GM23338 (cell line): ENCODE measurements at regions not wholly inside any gene's neighbourhood (a gene's known extent, or its start where the extent isn't known, plus 50 kb on each side); places are given as distances from the start of the nearest gene placed in this dataset.
A peak's percentile ranks its signal among the peaks of the same experiment; 100 is the strongest.

Experiments used
- ATAC-seq: fragments of 200-7000 bp; cut with Tn5 transposase; 3 replicates; pipeline ENCODE4 v1.9.1; 2020
- DNase-seq: peaks from one replicate; pipeline ENCODE4 v3.0.0-alpha.2; 2015; ENCODE audit warnings: low spot score
- H2AFZ ChIP-seq: fragments of 200-600 bp; sonication (generic); 2 replicates; pipeline ENCODE4 v1.8.0; 2016; ENCODE audit warnings: antibody characterized with exemption, mild to moderate bottlenecking, moderate library complexity
- H3F3A ChIP-seq: fragments of 200-600 bp; sonication (generic); replicated peaks from 2 replicates; pipeline ENCODE4 v1.8.0; 2017; ENCODE audit warnings: antibody characterized with exemption, mixed run types, low read depth
- H3K27ac ChIP-seq: fragments of 200-600 bp; sonication (generic); 2 replicates; pipeline ENCODE4 v1.6.1; 2016; ENCODE audit warnings: low read depth
- H3K27me3 ChIP-seq: fragments of 200-600 bp; sonication (generic); 2 replicates; pipeline ENCODE4 v1.8.0; 2016; ENCODE audit warnings: mild to moderate bottlenecking, mixed run types, moderate library complexity; ENCODE audit not compliant: insufficient read depth
- H3K36me3 ChIP-seq: fragments of 200-600 bp; sonication (generic); 2 replicates; pipeline ENCODE4 v1.8.0; 2016; ENCODE audit warnings: mild to moderate bottlenecking; ENCODE audit not compliant: insufficient read depth
- H3K4me1 ChIP-seq: fragments of 200-600 bp; sonication (generic); 2 replicates; pipeline ENCODE4 v1.8.0; 2016; ENCODE audit warnings: mild to moderate bottlenecking, moderate library complexity; ENCODE audit not compliant: insufficient read depth
- H3K4me2 ChIP-seq: fragments of 200-600 bp; sonication (generic); 2 replicates; pipeline ENCODE4 v1.7.1; 2017; ENCODE audit warnings: mixed run types
- H3K4me3 ChIP-seq: fragments of 200-600 bp; sonication (generic); 2 replicates; pipeline ENCODE4 v1.6.1; 2016; ENCODE audit warnings: mixed run types
- H3K79me2 ChIP-seq: fragments of 200-600 bp; sonication (generic); replicated peaks from 2 replicates; pipeline ENCODE4 v1.8.0; 2017; ENCODE audit warnings: mild to moderate bottlenecking; ENCODE audit not compliant: insufficient read depth
- H3K9me2 ChIP-seq: fragments of 200-600 bp; sonication (generic); 2 replicates; pipeline ENCODE4 v1.8.0; 2017; ENCODE audit not compliant: insufficient read depth
- H4K20me1 ChIP-seq: fragments of 200-600 bp; sonication (generic); replicated peaks from 2 replicates; pipeline ENCODE4 v1.8.0; 2017; ENCODE audit warnings: mild to moderate bottlenecking; ENCODE audit not compliant: insufficient read depth
- H3K27ac Mint-ChIP-seq: 2 replicates; pipeline ENCODE4 v1.8.0; 2020; ENCODE audit warnings: inconsistent platforms, mild to moderate bottlenecking, moderate library complexity, mixed read lengths
- H3K27me3 Mint-ChIP-seq: 3 replicates; pipeline ENCODE4 v1.8.0; 2022; ENCODE audit warnings: low read depth, mild to moderate bottlenecking, moderate library complexity, mixed read lengths, inconsistent platforms; ENCODE audit not compliant: insufficient read depth, poor library complexity
- H3K36me3 Mint-ChIP-seq: 3 replicates; pipeline ENCODE4 v1.8.0; 2021; ENCODE audit warnings: low read depth, mild to moderate bottlenecking, inconsistent platforms, moderate library complexity, mixed read lengths
- H3K4me1 Mint-ChIP-seq: 3 replicates; pipeline ENCODE4 v1.8.0; 2020; ENCODE audit warnings: mild to moderate bottlenecking, inconsistent platforms, mixed read lengths
- H3K4me3 Mint-ChIP-seq: 3 replicates; pipeline ENCODE4 v1.8.0; 2021; ENCODE audit warnings: moderate library complexity, mild to moderate bottlenecking, inconsistent platforms, mixed read lengths
- H3K9me3 Mint-ChIP-seq: 3 replicates; pipeline ENCODE4 v1.8.0; 2020; ENCODE audit warnings: moderate library complexity, mild to moderate bottlenecking, inconsistent platforms, mixed read lengths
- CREB1 ChIP-seq: fragments of 250-450 bp; sonication (Bioruptor Pico); IDR thresholded peaks from 2 replicates; pipeline ENCODE4 v1.5.0; 2020; ENCODE audit warnings: low read depth, mild to moderate bottlenecking, moderate library complexity
- CTCF ChIP-seq, 2 experiments: fragments of 200-600 bp in 1 of 2; sonication (generic) in 1 of 2; conservative IDR thresholded peaks; 2 replicates each; pipeline versions ENCODE4 v1.5.1 to v1.6.1; 2016 to 2017; ENCODE audit warnings: antibody characterized with exemption in 2 of 2, low read depth in 2 of 2, mild to moderate bottlenecking in 2 of 2, moderate library complexity in 1 of 2
- ETS1 ChIP-seq: IDR thresholded peaks from 2 replicates; pipeline ENCODE4 v1.6.1; 2016; ENCODE audit warnings: antibody characterized with exemption
- EZH2 ChIP-seq: fragments of 200-600 bp; sonication (generic); IDR thresholded peaks from one replicate; pipeline ENCODE4 v1.8.0; 2017; ENCODE audit warnings: antibody characterized with exemption, mild to moderate bottlenecking, low read depth; ENCODE audit not compliant: unreplicated experiment
- EZH2phosphoT487 ChIP-seq: fragments of 200-600 bp; sonication (generic); IDR thresholded peaks from one replicate; pipeline ENCODE4 v1.8.1; 2018; ENCODE audit warnings: antibody characterized with exemption; ENCODE audit not compliant: unreplicated experiment
- JUNB ChIP-seq: IDR thresholded peaks from one replicate; pipeline ENCODE4 v1.6.1; 2016; ENCODE audit warnings: antibody characterized with exemption; ENCODE audit not compliant: unreplicated experiment
- NANOG ChIP-seq: IDR thresholded peaks from 2 replicates; pipeline ENCODE4 v1.6.1; 2016; ENCODE audit warnings: antibody characterized with exemption, borderline replicate concordance
- POLR2AphosphoS5 ChIP-seq: IDR thresholded peaks from 2 replicates; pipeline ENCODE4 v1.6.1; 2016; ENCODE audit warnings: antibody characterized with exemption, low read depth
- REST ChIP-seq: IDR thresholded peaks from one replicate; pipeline ENCODE4 v1.6.1; 2018; ENCODE audit warnings: antibody characterized with exemption; ENCODE audit not compliant: unreplicated experiment
- STAT1 ChIP-seq: IDR thresholded peaks from one replicate; pipeline ENCODE4 v1.6.1; 2016; ENCODE audit warnings: antibody characterized with exemption; ENCODE audit not compliant: unreplicated experiment
- ZNF114 ChIP-seq: fragments of 250-450 bp; sonication (Bioruptor Pico); IDR thresholded peaks from 2 replicates; pipeline ENCODE4 v1.5.0; 2020; ENCODE audit warnings: mild to moderate bottlenecking, moderate library complexity
- ZNF331 ChIP-seq: fragments of 250-450 bp; sonication (Bioruptor Pico); IDR thresholded peaks from 2 replicates; pipeline ENCODE4 v1.5.0; 2020; ENCODE audit warnings: low read depth, mild to moderate bottlenecking, moderate library complexity
- TF ChIP-seq, protein P1 (sequence below): fragments of 250-450 bp; sonication (Bioruptor Pico); IDR thresholded peaks from 2 replicates; pipeline ENCODE4 v1.5.0; 2020; ENCODE audit warnings: mild to moderate bottlenecking, moderate library complexity

- H3K4me3 ChIP-seq: no peak overlapping the region
- Mint-ChIP-seq H3K9me3 (no peaks in the 10 kb centered on the region), H3K36me3 (no peaks in the 10 kb centered on the region), H3K27ac (no peak overlapping the region), H3K27me3 (peaks cover 3% of the 10 kb centered on the region), H3K4me1 (peaks cover 2% of the 10 kb centered on the region; the same call in 1 of the 3 replicates), H3K4me3 (no peak overlapping the region)
- H3K4me2 ChIP-seq: no peak overlapping the region
- no peaks in the 10 kb centered on the region for H3K27me3 ChIP-seq
- H3K4me1 ChIP-seq: no peaks in the 10 kb centered on the region
- no peak overlapping the region for H3K27ac ChIP-seq
- no peaks in the 10 kb centered on the region for H3K79me2 ChIP-seq
- DNase-seq (no peak), ATAC-seq (no peak)
- peaks cover 22% of the 10 kb centered on the region; the same call in 1 of the 2 replicates for H3K9me2 ChIP-seq
- no peak for TF ChIP-seq REST
- no peak for TF ChIP-seq EZH2
- TF ChIP-seq ZNF114 (CRISPR knock-in tag): no peak
- TF ChIP-seq CREB1 (CRISPR knock-in tag): no peak
- no peak for TF ChIP-seq JUNB
- no peak for TF ChIP-seq ZNF331 (CRISPR knock-in tag)
- TF ChIP-seq, protein P1, sequence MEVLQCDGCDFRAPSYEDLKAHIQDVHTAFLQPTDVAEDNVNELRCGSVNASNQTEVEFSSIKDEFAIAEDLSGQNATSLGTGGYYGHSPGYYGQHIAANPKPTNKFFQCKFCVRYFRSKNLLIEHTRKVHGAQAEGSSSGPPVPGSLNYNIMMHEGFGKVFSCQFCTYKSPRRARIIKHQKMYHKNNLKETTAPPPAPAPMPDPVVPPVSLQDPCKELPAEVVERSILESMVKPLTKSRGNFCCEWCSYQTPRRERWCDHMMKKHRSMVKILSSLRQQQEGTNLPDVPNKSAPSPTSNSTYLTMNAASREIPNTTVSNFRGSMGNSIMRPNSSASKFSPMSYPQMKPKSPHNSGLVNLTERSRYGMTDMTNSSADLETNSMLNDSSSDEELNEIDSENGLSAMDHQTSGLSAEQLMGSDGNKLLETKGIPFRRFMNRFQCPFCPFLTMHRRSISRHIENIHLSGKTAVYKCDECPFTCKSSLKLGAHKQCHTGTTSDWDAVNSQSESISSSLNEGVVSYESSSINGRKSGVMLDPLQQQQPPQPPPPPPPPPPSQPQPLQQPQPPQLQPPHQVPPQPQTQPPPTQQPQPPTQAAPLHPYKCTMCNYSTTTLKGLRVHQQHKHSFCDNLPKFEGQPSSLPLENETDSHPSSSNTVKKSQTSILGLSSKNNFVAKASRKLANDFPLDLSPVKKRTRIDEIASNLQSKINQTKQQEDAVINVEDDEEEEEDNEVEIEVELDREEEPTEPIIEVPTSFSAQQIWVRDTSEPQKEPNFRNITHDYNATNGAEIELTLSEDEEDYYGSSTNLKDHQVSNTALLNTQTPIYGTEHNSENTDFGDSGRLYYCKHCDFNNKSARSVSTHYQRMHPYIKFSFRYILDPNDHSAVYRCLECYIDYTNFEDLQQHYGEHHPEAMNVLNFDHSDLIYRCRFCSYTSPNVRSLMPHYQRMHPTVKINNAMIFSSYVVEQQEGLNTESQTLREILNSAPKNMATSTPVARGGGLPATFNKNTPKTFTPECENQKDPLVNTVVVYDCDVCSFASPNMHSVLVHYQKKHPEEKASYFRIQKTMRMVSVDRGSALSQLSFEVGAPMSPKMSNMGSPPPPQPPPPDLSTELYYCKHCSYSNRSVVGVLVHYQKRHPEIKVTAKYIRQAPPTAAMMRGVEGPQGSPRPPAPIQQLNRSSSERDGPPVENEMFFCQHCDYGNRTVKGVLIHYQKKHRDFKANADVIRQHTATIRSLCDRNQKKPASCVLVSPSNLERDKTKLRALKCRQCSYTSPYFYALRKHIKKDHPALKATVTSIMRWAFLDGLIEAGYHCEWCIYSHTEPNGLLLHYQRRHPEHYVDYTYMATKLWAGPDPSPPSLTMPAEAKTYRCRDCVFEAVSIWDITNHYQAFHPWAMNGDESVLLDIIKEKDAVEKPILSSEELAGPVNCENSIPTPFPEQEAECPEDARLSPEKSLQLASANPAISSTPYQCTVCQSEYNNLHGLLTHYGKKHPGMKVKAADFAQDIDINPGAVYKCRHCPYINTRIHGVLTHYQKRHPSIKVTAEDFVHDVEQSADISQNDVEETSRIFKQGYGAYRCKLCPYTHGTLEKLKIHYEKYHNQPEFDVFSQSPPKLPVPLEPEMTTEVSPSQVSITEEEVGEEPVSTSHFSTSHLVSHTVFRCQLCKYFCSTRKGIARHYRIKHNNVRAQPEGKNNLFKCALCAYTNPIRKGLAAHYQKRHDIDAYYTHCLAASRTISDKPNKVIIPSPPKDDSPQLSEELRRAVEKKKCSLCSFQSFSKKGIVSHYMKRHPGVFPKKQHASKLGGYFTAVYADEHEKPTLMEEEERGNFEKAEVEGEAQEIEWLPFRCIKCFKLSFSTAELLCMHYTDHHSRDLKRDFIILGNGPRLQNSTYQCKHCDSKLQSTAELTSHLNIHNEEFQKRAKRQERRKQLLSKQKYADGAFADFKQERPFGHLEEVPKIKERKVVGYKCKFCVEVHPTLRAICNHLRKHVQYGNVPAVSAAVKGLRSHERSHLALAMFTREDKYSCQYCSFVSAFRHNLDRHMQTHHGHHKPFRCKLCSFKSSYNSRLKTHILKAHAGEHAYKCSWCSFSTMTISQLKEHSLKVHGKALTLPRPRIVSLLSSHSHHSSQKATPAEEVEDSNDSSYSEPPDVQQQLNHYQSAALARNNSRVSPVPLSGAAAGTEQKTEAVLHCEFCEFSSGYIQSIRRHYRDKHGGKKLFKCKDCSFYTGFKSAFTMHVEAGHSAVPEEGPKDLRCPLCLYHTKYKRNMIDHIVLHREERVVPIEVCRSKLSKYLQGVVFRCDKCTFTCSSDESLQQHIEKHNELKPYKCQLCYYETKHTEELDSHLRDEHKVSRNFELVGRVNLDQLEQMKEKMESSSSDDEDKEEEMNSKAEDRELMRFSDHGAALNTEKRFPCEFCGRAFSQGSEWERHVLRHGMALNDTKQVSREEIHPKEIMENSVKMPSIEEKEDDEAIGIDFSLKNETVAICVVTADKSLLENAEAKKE (CRISPR knock-in tag): no peak
- TF ChIP-seq CTCF (conservative IDR thresholded peaks at IDR 0.05; ENCODE audit: low read depth in 2 of 2): no peak
- TF ChIP-seq NANOG: no peak
- TF ChIP-seq POLR2AphosphoS5: no peak
- no peak for TF ChIP-seq STAT1
- no peak for TF ChIP-seq EZH2phosphoT487
- no peak for TF ChIP-seq ETS1
- no peaks in the 10 kb centered on the region for H4K20me1 ChIP-seq
- peak overlapping the region; percentile 47; the same call in 1 of the 2 replicates for H2AFZ ChIP-seq
- H3K36me3 ChIP-seq: no peaks in the 10 kb centered on the region
- no peaks in the 10 kb centered on the region for H3F3A ChIP-seq
Observed at GRCh38 chr18:56337507-56337906, 300.9 kb downstream of the TXNL1 start.
